LNCAP (cell line): ENCODE measurements at regions not wholly inside any gene's neighbourhood (a gene's known extent, or its start where the extent isn't known, plus 50 kb on each side); places are given as distances from the start of the nearest gene placed in this dataset.

ENCODE experiments used
- CTCF ChIP-seq: fragments of 450-650 bp; IDR thresholded peaks from 2 replicates; pipeline ENCODE4 v1.5.1; 2017; ENCODE audit warnings: mild to moderate bottlenecking

- no peak for TF ChIP-seq CTCF
These were observed 410.5 kb upstream of the MEIS1 start for GRCh38 chr2:66024391-66024790.

- no peak for TF ChIP-seq CTCF
These were observed 413.6 kb upstream of the MEIS1 start for GRCh38 chr2:66021296-66021695.

- TF ChIP-seq CTCF, result no peak
These were observed 417.2 kb upstream of the MEIS1 start for GRCh38 chr2:66017763-66018162.

GRCh38 chr2:66014450-66014849 lies 420.5 kb upstream of the MEIS1 start:
- TF ChIP-seq CTCF, result no peak

- peak; percentile 33; the same call in 1 of the 2 replicates for TF ChIP-seq CTCF
These were observed 421.5 kb upstream of the MEIS1 start for GRCh38 chr2:66013456-66013855.

- no peak for TF ChIP-seq CTCF
These were observed 431.0 kb upstream of the MEIS1 start for GRCh38 chr2:66003931-66004330.

- no peak for TF ChIP-seq CTCF
These were observed 433.4 kb upstream of the MEIS1 start for GRCh38 chr2:66001538-66001937.

GRCh38 chr2:66000901-66001300 lies 434.0 kb upstream of the MEIS1 start:
- no peak for TF ChIP-seq CTCF
